Tibial artery (tissue), 4 donors: ENCODE measurements at regions not wholly inside any gene's neighbourhood (a gene's known extent, or its start where the extent isn't known, plus 50 kb on each side); places are given as distances from the start of the nearest gene placed in this dataset.

ENCODE experiments used
- DNase-seq, 2 donors: peaks; one replicate each; pipeline ENCODE4 v3.0.0-alpha.2; 2019
- H3K27ac ChIP-seq, 2 donors: fragments of 200-600 bp; sonication (generic) in 1 of 2; 1 replicate in 1 of 2; 2 replicates in 1 of 2; pipeline ENCODE4 v1.5.1; 2018 to 2019; ENCODE audit warnings: mild to moderate bottlenecking in 1 of 2
- H3K27me3 ChIP-seq, 2 donors: fragments of 200-600 bp; sonication (generic) in 1 of 2; one replicate each; pipeline versions ENCODE4 v1.5.1 to v1.6.0; 2016 to 2019
- H3K36me3 ChIP-seq, 3 donors: fragments of 200-600 bp; sonication (generic) in 2 of 3; one replicate each; pipeline ENCODE4 v1.5.1; 2016 to 2019; ENCODE audit warnings: mild to moderate bottlenecking in 2 of 3
- H3K4me1 ChIP-seq, 4 donors: fragments of 200-600 bp; sonication (generic) in 2 of 4; 1 replicate in 3 of 4; 2 replicates in 1 of 4; pipeline ENCODE4 v1.5.1; 2016 to 2019
- H3K4me3 ChIP-seq, 2 donors: fragments of 200-600 bp; sonication (generic) in 1 of 2; 1 replicate in 1 of 2; 2 replicates in 1 of 2; pipeline ENCODE4 v1.5.1; 2018 to 2019; ENCODE audit warnings: mild to moderate bottlenecking in 2 of 2
- H3K9me3 ChIP-seq, 3 donors: fragments of 200-600 bp; sonication (generic) in 1 of 3; one replicate each; pipeline ENCODE4 v1.5.1; 2016 to 2019
- intact Hi-C: fragments of 100-400 bp; cut with DNase I; formaldehyde crosslinking; loops from one replicate; pipeline ENCODE4 v1.15.0; 2023; ENCODE audit warnings: low total_unique reads
- TF ChIP-seq, protein P1 (sequence below), 2 experiments: fragments of 200-600 bp in 1 of 2; fragments of 450-650 bp in 1 of 2; IDR thresholded peaks; one replicate each; pipeline ENCODE4 v1.5.1; 2017 to 2019; ENCODE audit warnings: antibody characterized with exemption in 2 of 2, mild to moderate bottlenecking in 1 of 2, moderate library complexity in 1 of 2

DNA sequence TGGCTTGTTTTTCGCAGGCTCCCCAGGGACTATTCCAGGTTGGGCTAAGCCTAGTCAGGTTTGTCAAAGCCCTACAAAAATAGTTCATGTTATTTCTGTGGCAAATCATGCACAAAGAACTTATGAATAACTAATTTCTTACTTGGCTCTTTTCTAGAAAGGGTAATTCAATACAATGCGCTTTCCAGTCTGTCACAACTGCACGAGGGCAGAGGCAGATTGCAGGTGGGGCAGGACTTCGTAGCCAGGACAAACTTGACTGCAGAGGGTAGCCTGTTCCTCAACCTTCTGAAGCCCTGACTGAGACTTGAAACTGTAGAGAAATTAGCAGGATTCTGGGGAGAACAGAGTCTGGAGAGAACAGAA, 253.5 kb downstream of the QKI start:
- H3K9me3 ChIP-seq, result no peaks in the 10 kb centered on the region
- no peaks in the 10 kb centered on the region for H3K4me1 ChIP-seq
- H3K27me3 ChIP-seq, result peaks cover 0 to 2% of the 10 kb centered on the region in 2 donors
- no peak overlapping the region for H3K4me3 ChIP-seq
- intact Hi-C loops, result no loop called here
- no peak overlapping the region for H3K27ac ChIP-seq
- no peaks in the 10 kb centered on the region for H3K36me3 ChIP-seq
- TF ChIP-seq, protein P1, sequence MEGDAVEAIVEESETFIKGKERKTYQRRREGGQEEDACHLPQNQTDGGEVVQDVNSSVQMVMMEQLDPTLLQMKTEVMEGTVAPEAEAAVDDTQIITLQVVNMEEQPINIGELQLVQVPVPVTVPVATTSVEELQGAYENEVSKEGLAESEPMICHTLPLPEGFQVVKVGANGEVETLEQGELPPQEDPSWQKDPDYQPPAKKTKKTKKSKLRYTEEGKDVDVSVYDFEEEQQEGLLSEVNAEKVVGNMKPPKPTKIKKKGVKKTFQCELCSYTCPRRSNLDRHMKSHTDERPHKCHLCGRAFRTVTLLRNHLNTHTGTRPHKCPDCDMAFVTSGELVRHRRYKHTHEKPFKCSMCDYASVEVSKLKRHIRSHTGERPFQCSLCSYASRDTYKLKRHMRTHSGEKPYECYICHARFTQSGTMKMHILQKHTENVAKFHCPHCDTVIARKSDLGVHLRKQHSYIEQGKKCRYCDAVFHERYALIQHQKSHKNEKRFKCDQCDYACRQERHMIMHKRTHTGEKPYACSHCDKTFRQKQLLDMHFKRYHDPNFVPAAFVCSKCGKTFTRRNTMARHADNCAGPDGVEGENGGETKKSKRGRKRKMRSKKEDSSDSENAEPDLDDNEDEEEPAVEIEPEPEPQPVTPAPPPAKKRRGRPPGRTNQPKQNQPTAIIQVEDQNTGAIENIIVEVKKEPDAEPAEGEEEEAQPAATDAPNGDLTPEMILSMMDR (IDR thresholded peaks at IDR 0.05), result no peak
- no peak for DNase-seq

DNA sequence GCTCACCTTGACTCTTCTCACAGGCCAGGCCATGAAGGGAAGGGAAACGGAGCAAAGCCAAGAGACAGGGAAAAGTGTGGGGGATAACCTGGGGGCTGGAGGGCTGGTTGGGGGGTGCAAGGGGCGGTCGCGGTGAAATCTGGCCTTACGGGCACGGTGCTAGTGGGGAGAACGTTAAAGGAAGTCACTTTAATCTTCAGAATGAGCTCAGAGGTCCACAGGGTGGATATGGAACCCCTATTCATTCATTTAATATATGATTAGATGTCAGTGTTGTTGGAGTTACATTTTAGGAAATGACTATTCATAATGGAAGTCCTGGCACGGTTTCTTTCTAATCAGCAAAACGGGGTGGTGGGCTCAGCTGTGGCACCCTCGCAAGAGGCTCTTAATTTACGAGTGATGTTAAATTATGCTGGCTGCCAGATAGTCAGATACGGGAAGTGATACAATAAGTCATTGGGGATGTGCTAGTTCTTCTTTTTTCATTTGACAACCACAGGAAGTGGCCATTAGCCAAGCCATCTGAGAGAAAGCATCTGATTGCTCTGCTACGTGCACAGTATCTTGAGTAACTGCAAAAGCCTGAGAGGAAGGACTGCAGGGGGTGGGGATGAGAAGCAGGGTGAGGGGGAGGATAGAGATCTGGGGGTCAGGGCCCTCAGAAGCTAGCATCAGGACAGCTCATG, 253.0 kb downstream of the QKI start:
- peak in 1 of 2 donors; percentile 62 for DNase-seq

DNA sequence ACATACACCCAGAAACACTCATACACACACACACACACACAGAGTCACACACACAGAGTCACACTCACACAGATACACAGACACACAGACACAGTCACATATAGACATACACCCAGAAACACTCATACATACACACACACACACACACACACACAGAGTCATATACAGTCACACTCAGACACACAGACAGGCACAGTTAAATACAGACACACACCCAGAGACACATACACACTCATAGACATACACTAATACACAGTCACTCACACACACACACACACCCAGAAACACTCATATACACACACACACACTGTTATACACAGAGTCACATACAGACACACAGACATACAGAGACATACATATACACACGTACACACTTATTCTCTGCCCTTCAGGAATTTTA, 250.9 kb downstream of the QKI start:
- TF ChIP-seq, protein P1 (IDR thresholded peaks at IDR 0.05), result no peak
- no peak overlapping the region for H3K27ac ChIP-seq
- no peak for DNase-seq
- H3K4me1 ChIP-seq, result no peaks in the 10 kb centered on the region
- intact Hi-C loops, result no loop called here
- no peaks in the 10 kb centered on the region for H3K9me3 ChIP-seq
- no peaks in the 10 kb centered on the region for H3K36me3 ChIP-seq
- H3K27me3 ChIP-seq, result peaks cover 0 to 8% of the 10 kb centered on the region in 2 donors
- H3K4me3 ChIP-seq, result no peak overlapping the region

More for the DNA sequence above, 253.0 kb downstream of the QKI start:
- H3K4me1 ChIP-seq, result no peaks in the 10 kb centered on the region
- peaks cover 0 to 8% of the 10 kb centered on the region in 2 donors for H3K27me3 ChIP-seq
- TF ChIP-seq, protein P1 (IDR thresholded peaks at IDR 0.05), result no peak
- intact Hi-C loops, result no loop called here
- no peak overlapping the region for H3K4me3 ChIP-seq
- H3K36me3 ChIP-seq, result no peaks in the 10 kb centered on the region
- no peak overlapping the region for H3K27ac ChIP-seq
- H3K9me3 ChIP-seq, result no peaks in the 10 kb centered on the region

DNA sequence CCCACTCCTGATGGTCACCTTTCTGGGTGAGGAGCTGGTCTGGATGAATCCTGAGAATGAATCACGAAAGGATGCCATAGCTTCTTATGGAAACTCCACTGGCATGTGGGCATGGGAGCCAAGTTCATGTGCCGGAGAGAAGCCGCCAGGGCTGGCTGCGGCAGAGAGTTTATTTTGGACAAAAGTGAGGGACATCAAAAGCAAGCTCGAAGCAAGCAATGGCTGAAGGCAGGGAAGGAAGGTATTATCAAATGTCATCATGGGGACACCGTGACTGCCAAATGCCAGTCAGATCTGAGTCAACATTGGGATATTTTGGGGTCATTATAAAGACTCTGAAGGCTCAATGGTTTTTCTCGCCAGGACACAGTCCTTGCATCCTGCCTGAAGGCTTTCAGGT, 249.1 kb downstream of the QKI start:
- DNase-seq, result no peak
- no peaks in the 10 kb centered on the region for H3K9me3 ChIP-seq
- no peak overlapping the region for H3K27ac ChIP-seq
- TF ChIP-seq, protein P1 (IDR thresholded peaks at IDR 0.05), result no peak
- H3K36me3 ChIP-seq, result no peaks in the 10 kb centered on the region
- H3K4me3 ChIP-seq, result no peak overlapping the region
- intact Hi-C loops, result no loop called here
- H3K4me1 ChIP-seq, result no peaks in the 10 kb centered on the region
- peaks cover 0 to 8% of the 10 kb centered on the region in 2 donors for H3K27me3 ChIP-seq

DNA sequence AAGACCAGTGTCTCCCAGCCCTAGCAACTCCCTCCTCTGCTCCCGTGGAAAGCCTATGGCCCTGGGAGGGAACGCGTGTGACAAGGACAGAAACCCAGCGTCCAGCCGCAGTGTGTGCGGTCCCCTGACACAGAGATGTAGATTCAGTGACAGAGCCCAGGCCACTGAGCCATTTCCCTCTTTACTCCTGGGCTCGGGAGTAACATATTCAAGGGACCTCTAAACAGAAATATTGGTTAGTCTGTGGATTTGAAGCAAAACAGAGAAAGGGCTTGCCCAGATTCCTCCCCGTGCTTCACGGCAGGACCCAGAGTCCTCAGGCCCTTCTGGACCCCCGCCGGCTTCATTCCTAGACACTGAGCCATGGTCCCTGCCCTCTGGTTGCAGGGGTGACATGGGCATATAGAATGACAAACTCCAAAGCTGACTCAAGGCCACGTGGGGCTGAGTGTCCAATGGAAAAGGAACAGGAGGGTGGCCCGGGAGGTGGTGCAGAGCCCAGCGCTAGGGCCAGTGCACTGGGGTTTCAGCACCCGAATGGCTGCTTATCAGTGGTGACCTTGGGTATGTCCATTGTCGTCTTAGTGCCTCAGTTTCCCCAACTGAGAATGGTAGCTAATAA, 248.2 kb downstream of the QKI start:
- H3K4me3 ChIP-seq, result no peak overlapping the region
- no peaks in the 10 kb centered on the region for H3K36me3 ChIP-seq
- TF ChIP-seq, protein P1 (IDR thresholded peaks at IDR 0.05), result no peak
- H3K4me1 ChIP-seq, result no peaks in the 10 kb centered on the region
- H3K27ac ChIP-seq, result no peak overlapping the region
- H3K9me3 ChIP-seq, result no peaks in the 10 kb centered on the region
- intact Hi-C loops, result no loop called here
- H3K27me3 ChIP-seq, result peaks cover 0 to 8% of the 10 kb centered on the region in 2 donors
- DNase-seq, result no peak
